Upper lobe of left lung (tissue), 6 donors: ENCODE measurements at regions not wholly inside any gene's neighbourhood (a gene's known extent, or its start where the extent isn't known, plus 50 kb on each side); places are given as distances from the start of the nearest gene placed in this dataset.

ENCODE experiments used
- ATAC-seq, 2 donors: fragments of 200-7000 bp; cut with Tn5 transposase; one replicate each; pipeline ENCODE4 v1.9.1; 2022; ENCODE audit warnings: mild to moderate bottlenecking in 2 of 2, moderate library complexity in 2 of 2; ENCODE audit not compliant: low FRiP score in 2 of 2
- DNase-seq, 2 donors: peaks; one replicate each; pipeline ENCODE4 v3.0.0-alpha.2; 2019 to 2020
- H3K27ac ChIP-seq, 4 donors: fragments of 200-600 bp; sonication (generic); one replicate each; pipeline ENCODE4 v1.5.1; 2016 to 2019
- H3K27me3 ChIP-seq, 4 donors: fragments of 200-600 bp; sonication (generic); one replicate each; pipeline ENCODE4 v1.5.1; 2017 to 2019
- H3K36me3 ChIP-seq, 4 donors: fragments of 200-600 bp; sonication (generic); one replicate each; pipeline ENCODE4 v1.5.1; 2016 to 2019
- H3K4me1 ChIP-seq, 4 donors: fragments of 200-600 bp; sonication (generic); one replicate each; pipeline ENCODE4 v1.5.1; 2018 to 2019
- H3K4me3 ChIP-seq, 4 donors: fragments of 200-600 bp; sonication (generic); one replicate each; pipeline ENCODE4 v1.5.1; 2017 to 2019; ENCODE audit warnings: mild to moderate bottlenecking in 2 of 4, moderate library complexity in 1 of 4
- H3K9me3 ChIP-seq, 4 donors: fragments of 200-600 bp; sonication (generic); one replicate each; pipeline ENCODE4 v1.5.1; 2018 to 2019
- EP300 ChIP-seq, 4 donors: sonication (generic); formaldehyde crosslinking; IDR thresholded peaks; one replicate each; pipeline ENCODE4 v1.5.1; 2017; ENCODE audit warnings: antibody characterized with exemption in 4 of 4, control low read depth in 2 of 4
- POLR2A ChIP-seq, 4 donors: fragments of 450-650 bp; IDR thresholded peaks; one replicate each; pipeline ENCODE4 v1.5.1; 2016 to 2017; ENCODE audit warnings: antibody characterized with exemption in 4 of 4, mild to moderate bottlenecking in 2 of 4
- POLR2AphosphoS5 ChIP-seq, 2 donors: sonication (generic); formaldehyde crosslinking; IDR thresholded peaks; one replicate each; pipeline ENCODE4 v1.5.1; 2017; ENCODE audit warnings: antibody characterized with exemption in 2 of 2
- WGBS, 2 donors: methylation state at CpG; one replicate each; pipeline ENCODE4 v1.1.5; 2017 to 2018; 5-methylcytosine and 5-hydroxymethylcytosine counted together
- TF ChIP-seq, protein P1 (sequence below), 6 experiments: fragments of 450-650 bp in 4 of 6; fragments of 200-600 bp in 2 of 6; sonication (generic) in 2 of 6; IDR thresholded peaks; one replicate each; pipeline ENCODE4 v1.5.1; 2016 to 2019; ENCODE audit warnings: antibody characterized with exemption in 6 of 6
- donor health status: DM: no; HTN: no; CAD: no; lungs with moderate emphysema.
- donor health status: DM: no; HTN: yes; CAD: no; lungs with severe emphysema.

DNA sequence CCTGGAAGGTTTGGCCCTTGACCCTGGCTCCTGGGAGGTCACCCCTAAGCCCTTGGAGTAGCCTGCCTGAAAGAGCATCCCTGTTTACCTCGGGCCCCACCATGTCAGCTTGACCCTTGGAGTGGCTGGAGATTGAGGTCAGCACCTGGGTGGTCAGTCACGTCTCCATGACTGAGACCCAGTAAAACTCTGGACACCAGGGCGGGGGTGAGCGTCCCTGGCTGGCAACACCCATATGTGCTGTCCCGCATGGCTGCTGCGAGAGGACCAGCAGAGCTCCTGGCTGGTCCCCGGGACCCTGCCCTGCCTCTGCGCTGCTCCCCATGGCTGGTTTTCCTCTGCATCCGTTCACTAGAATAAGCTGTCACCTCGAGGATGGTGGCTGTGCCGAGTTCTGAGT, 91.2 kb downstream of the RBFOX3 start:
- ATAC-seq (no peak), DNase-seq (no peak)
- H3K27me3 ChIP-seq = no peaks in the 10 kb centered on the region
- WGBS, 2 donors = 82 to 91% methylated on average over 7 to 11 of the region's 11 CpGs
- TF ChIP-seq, protein P1, sequence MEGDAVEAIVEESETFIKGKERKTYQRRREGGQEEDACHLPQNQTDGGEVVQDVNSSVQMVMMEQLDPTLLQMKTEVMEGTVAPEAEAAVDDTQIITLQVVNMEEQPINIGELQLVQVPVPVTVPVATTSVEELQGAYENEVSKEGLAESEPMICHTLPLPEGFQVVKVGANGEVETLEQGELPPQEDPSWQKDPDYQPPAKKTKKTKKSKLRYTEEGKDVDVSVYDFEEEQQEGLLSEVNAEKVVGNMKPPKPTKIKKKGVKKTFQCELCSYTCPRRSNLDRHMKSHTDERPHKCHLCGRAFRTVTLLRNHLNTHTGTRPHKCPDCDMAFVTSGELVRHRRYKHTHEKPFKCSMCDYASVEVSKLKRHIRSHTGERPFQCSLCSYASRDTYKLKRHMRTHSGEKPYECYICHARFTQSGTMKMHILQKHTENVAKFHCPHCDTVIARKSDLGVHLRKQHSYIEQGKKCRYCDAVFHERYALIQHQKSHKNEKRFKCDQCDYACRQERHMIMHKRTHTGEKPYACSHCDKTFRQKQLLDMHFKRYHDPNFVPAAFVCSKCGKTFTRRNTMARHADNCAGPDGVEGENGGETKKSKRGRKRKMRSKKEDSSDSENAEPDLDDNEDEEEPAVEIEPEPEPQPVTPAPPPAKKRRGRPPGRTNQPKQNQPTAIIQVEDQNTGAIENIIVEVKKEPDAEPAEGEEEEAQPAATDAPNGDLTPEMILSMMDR (IDR thresholded peaks at IDR 0.05) = no peak
- no peak for TF ChIP-seq POLR2AphosphoS5 (IDR thresholded peaks at IDR 0.05)
- no peaks in the 10 kb centered on the region for H3K4me1 ChIP-seq
- H3K27ac ChIP-seq = no peak overlapping the region
- no peak overlapping the region for H3K4me3 ChIP-seq
- H3K9me3 ChIP-seq = no peaks in the 10 kb centered on the region
- H3K36me3 ChIP-seq = no peaks in the 10 kb centered on the region

DNA sequence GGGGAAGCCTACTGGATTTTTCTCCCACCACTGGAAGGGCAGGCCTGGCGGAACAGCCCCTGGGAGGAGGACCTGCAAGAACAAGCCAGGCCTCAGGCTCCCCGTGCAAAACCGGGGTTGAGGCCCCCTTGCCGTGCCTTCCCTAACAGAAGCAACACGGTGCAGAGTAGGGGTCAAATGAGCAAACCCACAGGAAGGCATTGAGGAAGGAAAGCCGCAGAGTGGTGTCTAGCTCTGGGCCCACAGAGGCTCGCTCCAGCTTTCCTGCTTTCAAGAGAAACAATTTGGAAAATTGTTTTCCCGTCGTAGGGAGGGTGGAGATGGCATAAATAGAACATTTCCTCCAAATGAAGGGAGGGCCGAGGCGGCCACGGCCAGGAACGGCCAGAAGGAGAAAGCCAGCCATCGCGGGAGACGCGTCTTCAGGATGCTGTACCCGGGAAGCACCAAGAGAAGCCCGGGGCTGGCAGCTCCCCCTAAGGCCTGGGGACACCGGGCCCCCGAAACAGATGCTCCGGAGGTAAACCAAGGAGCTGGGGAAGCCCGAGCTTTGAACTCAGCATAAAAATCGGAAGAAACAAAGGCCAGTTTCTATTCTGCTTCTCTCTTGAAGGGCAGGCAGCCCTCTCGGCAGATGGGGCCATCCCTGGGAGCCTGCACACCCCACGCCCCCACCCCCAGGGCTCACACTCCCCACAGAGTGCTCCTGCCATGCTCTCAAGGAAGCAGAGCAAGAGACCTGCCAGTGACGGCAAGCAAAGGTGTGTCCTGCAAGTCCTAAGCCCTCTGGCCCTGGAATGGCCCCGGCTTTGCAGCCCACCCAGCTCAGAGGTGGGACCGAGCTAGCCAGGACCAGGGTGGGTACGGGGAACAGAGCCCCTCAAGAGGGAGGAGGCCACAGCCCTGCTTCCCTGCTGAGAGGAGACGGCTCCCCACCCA, 92.0 kb downstream of the RBFOX3 start:
- TF ChIP-seq POLR2AphosphoS5 (IDR thresholded peaks at IDR 0.05) (no peak), POLR2A (IDR thresholded peaks at IDR 0.05) (no peak), EP300 (IDR thresholded peaks at IDR 0.05) (no peak)
- TF ChIP-seq, protein P1 (IDR thresholded peaks at IDR 0.05) = no peak
- Histone ChIP-seq H3K36me3 (no peaks in the 10 kb centered on the region), H3K4me3 (no peak overlapping the region), H3K27ac (no peak overlapping the region), H3K9me3 (no peaks in the 10 kb centered on the region), H3K4me1 (no peaks in the 10 kb centered on the region), H3K27me3 (no peaks in the 10 kb centered on the region)
- 46 to 53% methylated on average over 22 to 30 of the region's 31 CpGs for WGBS, 2 donors
- DNase-seq = no peak
- ATAC-seq = no peak

DNA sequence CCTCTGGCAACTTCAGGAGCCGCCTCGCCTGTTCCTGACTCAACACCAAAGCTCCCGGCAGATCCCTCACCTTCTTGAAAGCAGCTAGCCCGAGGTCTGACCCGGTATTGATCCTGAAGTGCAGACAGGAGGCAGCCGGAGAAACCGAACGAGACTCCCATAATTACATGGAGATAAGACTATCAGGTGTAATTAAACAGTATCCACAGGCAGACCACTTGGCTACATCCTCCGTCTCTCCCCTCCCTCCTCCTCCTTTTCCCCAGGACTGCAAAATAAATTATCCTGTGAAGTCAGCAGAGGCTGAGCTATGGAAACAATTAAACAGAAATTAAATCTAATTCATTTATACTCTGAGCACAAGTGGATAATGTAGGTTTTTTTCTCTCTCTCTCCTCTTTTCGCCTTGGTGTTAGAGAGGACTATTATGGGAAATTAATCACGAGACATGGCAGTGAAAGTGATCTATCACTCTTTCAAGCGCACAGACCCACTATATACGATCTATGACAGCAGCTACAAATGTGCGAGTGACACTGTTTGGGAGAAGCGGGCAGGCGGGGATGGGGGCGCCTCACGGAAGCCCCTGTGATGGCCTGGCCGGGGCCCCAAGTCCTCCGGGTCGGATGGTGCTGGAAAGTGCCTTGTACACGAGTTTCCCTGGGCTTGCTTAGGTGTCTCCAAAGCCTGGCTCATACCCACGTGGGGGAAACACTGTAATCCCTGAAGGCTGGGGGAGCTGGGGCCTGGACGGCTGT, 92.8 kb downstream of the RBFOX3 start:
- H3K9me3 ChIP-seq = no peaks in the 10 kb centered on the region
- TF ChIP-seq POLR2AphosphoS5 (IDR thresholded peaks at IDR 0.05) (no peak), EP300 (IDR thresholded peaks at IDR 0.05) (no peak), POLR2A (IDR thresholded peaks at IDR 0.05) (no peak)
- TF ChIP-seq, protein P1 (IDR thresholded peaks at IDR 0.05) = no peak
- no peak overlapping the region for H3K27ac ChIP-seq
- H3K27me3 ChIP-seq = no peaks in the 10 kb centered on the region
- whole genome bisulfite sequencing, 2 donors = 65 to 67% methylated on average over 17 to 24 of the region's 24 CpGs
- no peak for ATAC-seq
- no peaks in the 10 kb centered on the region for H3K36me3 ChIP-seq
- no peak overlapping the region for H3K4me3 ChIP-seq
- H3K4me1 ChIP-seq = no peaks in the 10 kb centered on the region
- no peak for DNase-seq

DNA sequence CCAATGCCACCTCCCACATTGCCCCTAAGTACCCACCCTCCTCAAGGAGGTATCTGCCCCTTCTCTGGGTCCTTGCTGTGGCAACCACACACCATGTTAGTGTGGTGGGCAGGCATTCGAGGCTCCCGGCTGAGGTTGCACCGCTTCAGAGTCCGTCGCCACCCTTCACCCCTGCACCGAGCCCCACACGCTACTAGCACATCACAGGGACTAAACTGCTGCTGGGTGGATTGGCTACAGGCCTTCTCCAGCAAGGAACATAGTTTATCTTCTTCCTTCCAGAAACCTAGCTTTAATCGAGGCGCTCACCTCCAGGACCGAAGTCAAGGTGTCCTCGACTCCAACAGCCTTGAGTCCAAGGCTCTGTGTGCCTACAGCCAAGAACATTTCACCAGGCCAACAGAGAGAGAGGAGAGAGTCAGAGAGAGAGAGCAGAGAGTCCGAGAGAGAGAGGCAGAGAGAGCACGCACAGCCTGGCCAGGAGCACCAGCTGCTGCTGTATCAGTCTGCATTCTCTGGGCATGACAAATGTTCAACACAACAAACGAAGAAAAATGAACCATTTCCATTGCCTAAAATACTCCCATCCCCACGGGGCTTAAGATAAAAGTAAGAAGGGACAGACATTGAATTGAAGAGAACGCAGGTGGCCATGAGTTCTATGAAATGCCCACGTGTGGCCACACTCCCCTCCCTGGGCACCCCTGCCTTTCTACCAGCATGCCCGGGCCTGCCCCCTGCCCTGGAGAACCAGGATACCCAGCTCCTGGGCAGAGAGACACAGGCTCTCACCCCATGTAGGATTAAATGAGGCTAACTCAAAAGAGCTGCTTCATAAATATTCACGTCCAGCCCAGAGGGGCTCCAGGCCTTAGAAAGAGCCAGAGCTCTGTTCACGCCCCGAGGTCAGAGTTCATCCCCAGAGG, 94.9 kb downstream of the RBFOX3 start:
- Histone ChIP-seq H3K27me3 (no peaks in the 10 kb centered on the region), H3K4me1 (no peaks in the 10 kb centered on the region), H3K27ac (no peak overlapping the region), H3K4me3 (no peak overlapping the region), H3K9me3 (no peaks in the 10 kb centered on the region), H3K36me3 (no peaks in the 10 kb centered on the region)
- ATAC-seq (no peak), DNase-seq (no peak)
- WGBS, 2 donors = 73 to 80% methylated on average over 20 to 21 of the region's 21 CpGs
- TF ChIP-seq EP300 (IDR thresholded peaks at IDR 0.05) = no peak
- TF ChIP-seq POLR2AphosphoS5 (IDR thresholded peaks at IDR 0.05) = no peak
- no peak for TF ChIP-seq POLR2A (IDR thresholded peaks at IDR 0.05)
- TF ChIP-seq, protein P1 (IDR thresholded peaks at IDR 0.05) = no peak
